Common myeloid progenitor, CD34-positive (primary cell): ENCODE measurements at regions not wholly inside any gene's neighbourhood (a gene's known extent, or its start where the extent isn't known, plus 50 kb on each side); places are given as distances from the start of the nearest gene placed in this dataset.

Experiments used
- CTCF ChIA-PET: fragments of 350-600 bp; sonication (Branson Sonifier 250); formaldehyde crosslinking; loops from one replicate; lab custom pipeline; 2021; ENCODE audit warnings: antibody characterized with exemption; lab: Charles Lee
- POLR2A ChIA-PET: fragments of 350-600 bp; sonication (Branson Sonifier 250); formaldehyde crosslinking; loops from one replicate; lab custom pipeline; 2021; ENCODE audit warnings: antibody characterized with exemption; lab: Charles Lee
- DNase-seq, 3 donors: peaks; one replicate each; pipeline versions ENCODE4 v3.0.0 to v3.0.0-alpha.2; 2013
- H3K27ac ChIP-seq, 2 experiments: 1 replicate in 1 of 2; 2 replicates in 1 of 2; pipeline ENCODE4 v1.7.0; 2013; ENCODE audit warnings: inconsistent platforms in 2 of 2, low read length in 2 of 2, mild to moderate bottlenecking in 2 of 2, low read depth in 1 of 2, moderate library complexity in 1 of 2; ENCODE audit not compliant: severe bottlenecking in 2 of 2, insufficient read depth in 1 of 2, poor library complexity in 1 of 2
- H3K27me3 ChIP-seq, 5 experiments: replicated peaks in 2 of 5; 1 replicate in 3 of 5; 2 replicates in 2 of 5; pipeline versions ENCODE4 v1.6.1 to v1.7.0; 2013; ENCODE audit warnings: low read length in 4 of 5, mild to moderate bottlenecking in 2 of 5, moderate library complexity in 2 of 5, inconsistent platforms in 1 of 5; ENCODE audit not compliant: insufficient read depth in 5 of 5, control insufficient read depth in 4 of 5
- H3K36me3 ChIP-seq, 4 experiments: 1 replicate in 2 of 4; 2 replicates in 2 of 4; pipeline versions ENCODE4 v1.6.1 to v1.7.0; 2013; ENCODE audit warnings: low read length in 3 of 4, control low read depth in 1 of 4, mild to moderate bottlenecking in 1 of 4; ENCODE audit not compliant: control insufficient read depth in 4 of 4, insufficient read depth in 4 of 4
- H3K4me1 ChIP-seq, 4 experiments: 1 replicate in 3 of 4; 2 replicates in 1 of 4; pipeline versions ENCODE4 v1.6.1 to v1.7.1; 2013; ENCODE audit warnings: low read length in 3 of 4, mild to moderate bottlenecking in 3 of 4, control low read depth in 1 of 4, inconsistent platforms in 1 of 4, moderate library complexity in 1 of 4; ENCODE audit not compliant: control insufficient read depth in 4 of 4, insufficient read depth in 4 of 4; ENCODE audit errors: control extremely low read depth in 1 of 4
- H3K4me3 ChIP-seq, 7 experiments: 1 replicate in 4 of 7; 2 replicates in 3 of 7; pipeline versions ENCODE4 v1.5.1 to v1.7.0; 2013; ENCODE audit warnings: mild to moderate bottlenecking in 7 of 7, low read length in 6 of 7, moderate library complexity in 6 of 7, inconsistent platforms in 2 of 7, low read depth in 2 of 7, control low read depth in 1 of 7; ENCODE audit not compliant: insufficient read depth in 4 of 7, control insufficient read depth in 1 of 7; ENCODE audit errors: extremely low read depth in 1 of 7
- H3K9me3 ChIP-seq, 5 experiments: 1 replicate in 4 of 5; 2 replicates in 1 of 5; pipeline versions ENCODE4 v1.6.1 to v1.7.1; 2013; ENCODE audit warnings: low read length in 4 of 5, mild to moderate bottlenecking in 2 of 5, inconsistent platforms in 1 of 5, low read depth in 1 of 5, moderate library complexity in 1 of 5; ENCODE audit not compliant: control insufficient read depth in 4 of 5, insufficient read depth in 2 of 5; ENCODE audit errors: control extremely low read depth in 1 of 5
- WGBS: methylation state at CpG from one replicate; pipeline ENCODE4 v1.1.5; 2013; ENCODE audit not compliant: insufficient coverage; 5-methylcytosine and 5-hydroxymethylcytosine counted together

- Histone ChIP-seq H3K36me3 (no peaks in the 10 kb centered on the region), H3K27me3 (peaks cover 0 to 2% (median 0%) of the 10 kb centered on the region in 5 experiments), H3K4me1 (no peaks in the 10 kb centered on the region), H3K4me3 (no peak overlapping the region), H3K27ac (no peak overlapping the region), H3K9me3 (no peaks in the 10 kb centered on the region)
- DNase-seq = no peak
- POLR2A ChIA-PET = no interaction called here
- 70% methylated on average over 2 of the region's 2 CpGs for WGBS
- CTCF ChIA-PET = no interaction called here
Measured at GRCh38 chr16:65306722-65307121, 184.9 kb upstream of the CDH11 start.

DNA sequence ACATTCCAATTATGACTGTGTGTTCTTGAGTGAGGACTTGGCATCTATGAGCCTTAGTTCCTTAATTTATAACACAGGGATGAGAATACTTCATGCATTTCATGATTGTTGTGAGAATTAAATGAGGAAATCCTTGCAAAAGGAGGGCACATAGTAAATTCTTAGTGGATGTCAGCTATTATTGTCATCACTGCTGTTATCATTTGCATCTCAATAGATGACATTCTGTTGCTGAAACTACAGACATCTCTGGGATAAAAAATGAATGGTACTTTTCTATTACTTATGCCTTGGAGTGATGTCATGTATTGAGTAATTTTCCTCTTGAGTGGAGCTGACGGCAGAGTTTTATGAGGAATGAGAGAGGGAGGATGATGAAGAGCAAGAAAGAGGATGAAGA, 184.4 kb upstream of the CDH11 start:
- H3K4me3 ChIP-seq = no peak overlapping the region
- no peaks in the 10 kb centered on the region for H3K36me3 ChIP-seq
- POLR2A ChIA-PET = no interaction called here
- 78% methylated on average over 1 of the region's 1 CpG for WGBS
- H3K27me3 ChIP-seq = peaks cover 0 to 2% (median 0%) of the 10 kb centered on the region in 5 experiments
- CTCF ChIA-PET = no interaction called here
- DNase-seq = no peak
- H3K9me3 ChIP-seq = no peaks in the 10 kb centered on the region
- H3K27ac ChIP-seq = no peak overlapping the region
- H3K4me1 ChIP-seq = no peaks in the 10 kb centered on the region

- no peak for DNase-seq
- Histone ChIP-seq H3K9me3 (no peaks in the 10 kb centered on the region), H3K27me3 (peaks cover 0 to 2% (median 0%) of the 10 kb centered on the region in 5 experiments), H3K4me3 (no peak overlapping the region), H3K27ac (no peak overlapping the region), H3K36me3 (no peaks in the 10 kb centered on the region), H3K4me1 (no peaks in the 10 kb centered on the region)
- ChIA-PET CTCF (no interaction called here), POLR2A (no interaction called here)
- 94% methylated on average over 5 of the region's 5 CpGs for WGBS
Measured at GRCh38 chr16:65305266-65305959, 183.6 kb upstream of the CDH11 start.

DNA sequence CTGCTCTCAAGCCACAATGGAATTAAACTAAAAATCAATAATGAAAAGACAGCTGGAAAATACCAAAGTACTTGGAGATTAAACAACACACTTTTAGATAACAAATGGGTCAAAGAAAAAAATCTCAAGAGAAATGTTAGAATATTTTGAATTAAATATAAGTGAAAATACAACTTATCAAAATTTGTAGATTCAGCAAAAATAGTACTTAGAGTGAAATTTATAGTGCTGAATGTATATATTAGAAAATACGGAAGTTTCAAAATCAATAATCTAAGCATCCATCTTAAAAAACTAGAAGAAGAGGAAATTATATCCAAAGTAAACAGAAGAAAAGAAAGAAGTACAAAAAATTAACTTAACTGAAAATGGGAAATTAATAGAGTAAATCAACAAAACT, 179.2 kb upstream of the CDH11 start:
- CTCF ChIA-PET = no interaction called here
- Histone ChIP-seq H3K9me3 (no peaks in the 10 kb centered on the region), H3K27me3 (no peaks in the 10 kb centered on the region), H3K4me1 (no peaks in the 10 kb centered on the region), H3K4me3 (no peak overlapping the region), H3K27ac (no peak overlapping the region), H3K36me3 (no peaks in the 10 kb centered on the region)
- no peak for DNase-seq
- WGBS = no CpG with 5 or more reads among the region's 1 CpG
- POLR2A ChIA-PET = no interaction called here

- no peaks in the 10 kb centered on the region for H3K27me3 ChIP-seq
- CTCF ChIA-PET = no interaction called here
- no peak overlapping the region for H3K27ac ChIP-seq
- no peak overlapping the region for H3K4me3 ChIP-seq
- H3K4me1 ChIP-seq = no peaks in the 10 kb centered on the region
- no peak for DNase-seq
- no peaks in the 10 kb centered on the region for H3K36me3 ChIP-seq
- no peaks in the 10 kb centered on the region for H3K9me3 ChIP-seq
- POLR2A ChIA-PET = no interaction called here
Measured at GRCh38 chr16:65297453-65297852, 175.6 kb upstream of the CDH11 start.

DNA sequence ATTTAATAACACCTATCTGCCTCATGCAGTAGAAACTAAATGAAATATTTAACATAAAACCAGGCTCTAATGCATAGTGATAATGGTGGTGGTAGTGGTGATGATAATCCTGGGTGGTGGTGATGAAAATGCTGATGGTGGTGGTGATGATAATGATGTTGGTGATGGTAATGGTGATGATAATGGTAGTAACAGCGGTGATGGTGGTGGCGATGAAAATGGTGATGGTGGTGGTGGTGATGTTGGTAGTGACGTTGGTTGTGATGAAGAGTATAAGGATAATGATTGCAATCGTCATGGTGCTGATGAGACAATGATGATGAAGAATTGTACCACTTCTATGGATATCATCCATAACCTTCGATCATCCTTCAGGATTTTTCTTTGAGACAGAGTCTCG, 173.7 kb upstream of the CDH11 start:
- 100% methylated on average over 6 of the region's 6 CpGs for WGBS
- Histone ChIP-seq H3K9me3 (no peaks in the 10 kb centered on the region), H3K36me3 (no peaks in the 10 kb centered on the region), H3K4me3 (no peak overlapping the region), H3K27me3 (no peaks in the 10 kb centered on the region), H3K27ac (no peak overlapping the region), H3K4me1 (no peaks in the 10 kb centered on the region)
- CTCF ChIA-PET = no interaction called here
- DNase-seq = no peak
- POLR2A ChIA-PET = no interaction called here

DNA sequence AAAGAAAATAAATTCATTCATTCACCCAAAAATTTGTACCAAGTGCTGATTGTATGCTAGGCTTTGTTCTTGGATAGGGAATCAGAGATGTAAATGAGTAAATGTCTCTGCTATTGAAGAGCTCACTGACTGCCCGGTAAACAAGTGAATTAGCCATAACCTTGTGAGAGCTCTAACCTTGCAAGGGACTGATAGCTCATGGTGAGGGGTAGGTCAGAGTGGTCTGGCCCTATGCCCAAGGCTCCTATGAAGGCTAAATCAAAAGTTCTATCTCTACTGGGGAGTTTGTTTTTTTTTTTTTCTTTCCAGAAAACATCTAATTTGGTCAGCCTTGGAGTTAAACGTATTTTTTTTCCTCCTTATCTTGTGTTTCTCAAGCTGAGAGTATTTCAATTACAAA, 172.8 kb upstream of the CDH11 start:
- Histone ChIP-seq H3K36me3 (no peaks in the 10 kb centered on the region), H3K27me3 (no peaks in the 10 kb centered on the region), H3K4me1 (no peaks in the 10 kb centered on the region), H3K27ac (no peak overlapping the region), H3K4me3 (no peak overlapping the region), H3K9me3 (no peaks in the 10 kb centered on the region)
- POLR2A ChIA-PET = no interaction called here
- CTCF ChIA-PET = no interaction called here
- DNase-seq = no peak
- 100% methylated on average over 1 of the region's 2 CpGs for WGBS
